Muscle layer of colon (tissue), 2 donors: ENCODE measurements at regions not wholly inside any gene's neighbourhood (a gene's known extent, or its start where the extent isn't known, plus 50 kb on each side); places are given as distances from the start of the nearest gene placed in this dataset.

Experiments used
- H3K27ac ChIP-seq: one replicate; pipeline ENCODE4 v1.7.0; 2013; ENCODE audit warnings: low read depth, mild to moderate bottlenecking, low read length, moderate library complexity
- H3K27me3 ChIP-seq, 2 donors: one replicate each; pipeline ENCODE4 v1.7.0; 2013; ENCODE audit warnings: low read length in 2 of 2, mild to moderate bottlenecking in 2 of 2; ENCODE audit not compliant: insufficient read depth in 2 of 2, control insufficient read depth in 1 of 2
- H3K36me3 ChIP-seq: one replicate; pipeline ENCODE4 v1.7.0; 2013; ENCODE audit warnings: mild to moderate bottlenecking, low read length; ENCODE audit not compliant: insufficient read depth
- H3K4me1 ChIP-seq: one replicate; pipeline ENCODE4 v1.7.0; 2013; ENCODE audit warnings: mild to moderate bottlenecking, low read length; ENCODE audit not compliant: insufficient read depth
- H3K4me3 ChIP-seq, 2 donors: one replicate each; pipeline ENCODE4 v1.7.0; 2013; ENCODE audit warnings: low read length in 2 of 2, low read depth in 1 of 2, mild to moderate bottlenecking in 1 of 2, moderate library complexity in 1 of 2
- H3K9ac ChIP-seq: one replicate; pipeline ENCODE4 v1.7.0; 2013; ENCODE audit warnings: low read length
- H3K9me3 ChIP-seq: one replicate; pipeline ENCODE4 v1.7.0; 2013; ENCODE audit warnings: mild to moderate bottlenecking, low read length
- donor health status: abdominal sarcoma.
- donor health status: Adenocarcinoma of cecum.

- Histone ChIP-seq H3K4me3 (no peak overlapping the region), H3K36me3 (no peaks in the 10 kb centered on the region), H3K9ac (no peak overlapping the region), H3K4me1 (no peaks in the 10 kb centered on the region), H3K27me3 (no peaks in the 10 kb centered on the region), H3K9me3 (no peaks in the 10 kb centered on the region), H3K27ac (no peak overlapping the region)
Measured at GRCh38 chr2:6506361-6506794, 359.3 kb downstream of the CMPK2 start.

- no peaks in the 10 kb centered on the region for H3K9me3 ChIP-seq
- no peaks in the 10 kb centered on the region for H3K36me3 ChIP-seq
- H3K9ac ChIP-seq, result no peak overlapping the region
- no peak overlapping the region for H3K27ac ChIP-seq
- H3K4me1 ChIP-seq, result no peaks in the 10 kb centered on the region
- no peak overlapping the region for H3K4me3 ChIP-seq
- no peaks in the 10 kb centered on the region for H3K27me3 ChIP-seq
Measured at GRCh38 chr2:6506859-6507258, 358.8 kb downstream of the CMPK2 start.

GRCh38 chr2:6510532-6510931 lies 355.2 kb downstream of the CMPK2 start:
- no peaks in the 10 kb centered on the region for H3K27me3 ChIP-seq
- H3K4me3 ChIP-seq, result no peak overlapping the region
- no peak overlapping the region for H3K9ac ChIP-seq
- H3K27ac ChIP-seq, result no peak overlapping the region
- H3K36me3 ChIP-seq, result no peaks in the 10 kb centered on the region
- no peaks in the 10 kb centered on the region for H3K4me1 ChIP-seq
- H3K9me3 ChIP-seq, result no peaks in the 10 kb centered on the region

- H3K27me3 ChIP-seq, result no peaks in the 10 kb centered on the region
- no peaks in the 10 kb centered on the region for H3K4me1 ChIP-seq
- H3K27ac ChIP-seq, result no peak overlapping the region
- H3K36me3 ChIP-seq, result no peaks in the 10 kb centered on the region
- H3K9ac ChIP-seq, result no peak overlapping the region
- no peaks in the 10 kb centered on the region for H3K9me3 ChIP-seq
- H3K4me3 ChIP-seq, result no peak overlapping the region
Measured at GRCh38 chr2:6512589-6512988, 353.1 kb downstream of the CMPK2 start.

GRCh38 chr2:6516674-6517073 lies 349.0 kb downstream of the CMPK2 start:
- H3K9ac ChIP-seq, result no peak overlapping the region
- H3K27me3 ChIP-seq, result no peaks in the 10 kb centered on the region
- no peak overlapping the region for H3K27ac ChIP-seq
- no peaks in the 10 kb centered on the region for H3K36me3 ChIP-seq
- no peak overlapping the region for H3K4me3 ChIP-seq
- H3K4me1 ChIP-seq, result no peaks in the 10 kb centered on the region
- H3K9me3 ChIP-seq, result no peaks in the 10 kb centered on the region

DNA sequence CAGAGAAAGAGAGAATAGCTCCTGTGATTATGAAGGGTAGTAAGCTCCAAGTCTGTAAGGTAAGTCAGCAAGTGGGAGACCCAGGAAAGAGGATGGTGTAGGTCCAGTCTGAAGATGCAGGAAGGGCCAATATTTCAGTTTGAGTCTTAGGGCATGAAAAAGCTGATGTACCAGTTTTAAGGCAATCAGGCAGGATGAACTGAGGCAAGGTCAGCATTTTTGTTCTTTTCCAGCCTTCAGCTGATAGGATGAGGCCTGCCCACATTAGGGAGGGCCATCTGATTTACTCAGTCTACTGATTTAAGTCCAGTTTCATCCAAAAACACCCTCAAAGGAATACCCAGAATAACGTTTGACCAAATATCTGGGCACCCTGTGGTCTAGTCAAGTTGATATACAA lies 347.3 kb downstream of the CMPK2 start:
- no peaks in the 10 kb centered on the region for H3K36me3 ChIP-seq

GRCh38 chr2:6523476-6523875 lies 342.2 kb downstream of the CMPK2 start:
- Histone ChIP-seq H3K4me1 (no peaks in the 10 kb centered on the region), H3K9ac (no peak overlapping the region), H3K27me3 (no peaks in the 10 kb centered on the region), H3K36me3 (no peaks in the 10 kb centered on the region), H3K27ac (no peak overlapping the region), H3K9me3 (no peaks in the 10 kb centered on the region), H3K4me3 (no peak overlapping the region)

More for the DNA sequence above, 347.3 kb downstream of the CMPK2 start:
- no peak overlapping the region for H3K27ac ChIP-seq
- no peak overlapping the region for H3K4me3 ChIP-seq
- H3K9me3 ChIP-seq, result no peaks in the 10 kb centered on the region
- H3K27me3 ChIP-seq, result no peaks in the 10 kb centered on the region
- H3K9ac ChIP-seq, result no peak overlapping the region
- no peaks in the 10 kb centered on the region for H3K4me1 ChIP-seq

GRCh38 chr2:6524691-6525474 lies 340.8 kb downstream of the CMPK2 start:
- Histone ChIP-seq H3K27me3 (no peaks in the 10 kb centered on the region), H3K9ac (no peak overlapping the region), H3K36me3 (no peaks in the 10 kb centered on the region), H3K9me3 (no peaks in the 10 kb centered on the region), H3K4me1 (no peaks in the 10 kb centered on the region), H3K27ac (no peak overlapping the region), H3K4me3 (no peak overlapping the region)

- H3K9me3 ChIP-seq, result no peaks in the 10 kb centered on the region
- no peak overlapping the region for H3K27ac ChIP-seq
- no peaks in the 10 kb centered on the region for H3K27me3 ChIP-seq
- no peak overlapping the region for H3K9ac ChIP-seq
- no peaks in the 10 kb centered on the region for H3K36me3 ChIP-seq
- no peak overlapping the region for H3K4me3 ChIP-seq
- no peaks in the 10 kb centered on the region for H3K4me1 ChIP-seq
Measured at GRCh38 chr2:6525475-6525964, 340.2 kb downstream of the CMPK2 start.

DNA sequence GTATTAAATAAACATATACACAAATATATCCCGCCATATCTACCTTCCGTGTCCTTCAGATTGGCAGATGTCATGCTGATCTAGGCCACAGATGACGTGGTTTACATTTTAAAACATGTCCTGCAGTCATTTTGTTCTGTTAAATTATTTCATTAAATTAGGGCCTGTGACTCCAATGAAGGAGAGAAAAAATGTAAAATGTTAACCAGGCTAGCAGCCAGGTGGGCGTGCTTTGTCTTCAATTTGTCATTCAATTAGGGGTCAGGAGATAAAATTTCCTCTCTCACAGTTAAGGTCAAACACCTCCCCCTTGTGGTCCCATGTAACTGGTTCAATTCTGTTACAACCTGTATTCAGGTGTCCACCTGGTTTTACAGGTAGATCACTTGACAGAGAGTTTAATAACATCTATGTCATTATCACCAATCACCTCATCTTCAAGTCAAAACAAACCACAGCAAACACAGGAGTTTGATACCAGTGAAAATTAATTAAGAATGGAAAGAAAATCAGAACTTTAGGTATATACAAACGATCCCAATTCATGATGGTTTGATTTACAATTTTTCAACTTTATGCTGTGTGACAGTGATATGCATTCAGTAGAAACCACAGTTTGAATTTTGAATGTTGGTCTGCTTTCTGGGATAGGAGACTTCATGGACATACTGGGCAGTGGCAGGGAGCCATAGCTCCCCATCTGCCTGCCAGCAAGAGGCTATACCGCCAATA lies 339.4 kb downstream of the CMPK2 start:
- no peak overlapping the region for H3K4me3 ChIP-seq
- H3K9ac ChIP-seq, result no peak overlapping the region
- no peak overlapping the region for H3K27ac ChIP-seq
- no peaks in the 10 kb centered on the region for H3K9me3 ChIP-seq
- H3K27me3 ChIP-seq, result no peaks in the 10 kb centered on the region
- H3K36me3 ChIP-seq, result no peaks in the 10 kb centered on the region
- H3K4me1 ChIP-seq, result no peaks in the 10 kb centered on the region

GRCh38 chr2:6531304-6531703 lies 334.4 kb downstream of the CMPK2 start:
- Histone ChIP-seq H3K4me1 (no peaks in the 10 kb centered on the region), H3K9me3 (no peaks in the 10 kb centered on the region), H3K4me3 (no peak overlapping the region), H3K36me3 (no peaks in the 10 kb centered on the region), H3K27me3 (no peaks in the 10 kb centered on the region), H3K9ac (no peak overlapping the region), H3K27ac (no peak overlapping the region)
